WTC11 (cell line): ENCODE measurements at regions not wholly inside any gene's neighbourhood (a gene's known extent, or its start where the extent isn't known, plus 50 kb on each side); places are given as distances from the start of the nearest gene placed in this dataset.

Source experiments
- ELF4 ChIP-seq: sonication (generic); formaldehyde crosslinking; IDR thresholded peaks from 2 replicates; pipeline ENCODE4 v1.8.1; 2022; ENCODE audit warnings: low read depth, mild to moderate bottlenecking, moderate library complexity, missing genetic modification reagents
- FOXK1 ChIP-seq: sonication (generic); formaldehyde crosslinking; IDR thresholded peaks from 2 replicates; pipeline ENCODE4 v1.8.0; 2022; ENCODE audit warnings: mild to moderate bottlenecking, moderate library complexity, missing genetic modification reagents
- FOXP1 ChIP-seq: sonication (generic); formaldehyde crosslinking; IDR thresholded peaks from 2 replicates; pipeline ENCODE4 v1.8.0; 2022; ENCODE audit warnings: missing genetic modification reagents, mild to moderate bottlenecking, moderate library complexity, borderline replicate concordance
- NR2C2 ChIP-seq: sonication (generic); formaldehyde crosslinking; IDR thresholded peaks from 2 replicates; pipeline ENCODE4 v1.8.0; 2022; ENCODE audit warnings: mild to moderate bottlenecking, missing genetic modification reagents
- ZNF232 ChIP-seq: sonication (generic); formaldehyde crosslinking; IDR thresholded peaks from 2 replicates; pipeline ENCODE4 v1.8.0; 2022; ENCODE audit warnings: mild to moderate bottlenecking, missing genetic modification reagents
- ZNF317 ChIP-seq: sonication (generic); formaldehyde crosslinking; IDR thresholded peaks from 2 replicates; pipeline ENCODE4 v1.8.1; 2023; ENCODE audit warnings: low read depth, mild to moderate bottlenecking, moderate library complexity, missing genetic modification reagents, borderline replicate concordance
- TF ChIP-seq, protein P1 (sequence below): sonication (generic); formaldehyde crosslinking; conservative IDR thresholded peaks from 2 replicates; pipeline ENCODE4 v1.8.1; 2023; ENCODE audit warnings: mild to moderate bottlenecking, low read depth, missing genetic modification reagents, moderate library complexity
- TF ChIP-seq, protein P2 (sequence below): sonication (generic); formaldehyde crosslinking; IDR thresholded peaks from 2 replicates; pipeline ENCODE4 v1.8.0; 2023; ENCODE audit warnings: missing genetic modification reagents, mild to moderate bottlenecking, borderline replicate concordance
- TF ChIP-seq, protein P3 (sequence below): sonication (generic); formaldehyde crosslinking; IDR thresholded peaks from 2 replicates; pipeline ENCODE4 v1.8.1; 2023; ENCODE audit warnings: mild to moderate bottlenecking, missing genetic modification reagents, moderate library complexity
- TF ChIP-seq, protein P4 (sequence below): fragments of 200-600 bp; IDR thresholded peaks from 2 replicates; pipeline ENCODE4 v1.8.0; 2022; ENCODE audit warnings: antibody characterized with exemption

DNA sequence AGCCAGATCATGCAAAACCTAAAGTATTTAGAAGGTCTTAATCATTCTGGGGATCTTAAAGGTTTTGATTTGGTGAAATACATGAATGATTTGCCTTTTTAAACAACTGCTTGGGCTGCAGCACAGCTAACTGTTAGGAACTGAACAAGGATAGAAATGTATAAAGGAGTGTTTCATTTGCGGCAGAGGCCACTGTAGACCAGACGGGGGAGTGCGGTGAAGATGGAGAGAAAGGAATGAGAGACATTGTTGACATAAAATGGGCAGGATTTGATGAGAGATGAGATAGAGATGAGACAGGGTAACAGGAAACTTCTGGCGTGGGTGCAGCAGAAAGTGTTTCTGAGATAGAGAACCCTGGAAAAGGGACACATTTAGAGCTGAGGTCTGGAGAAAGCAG, 308.1 kb downstream of the TMX3 start:
- TF ChIP-seq, protein P1, sequence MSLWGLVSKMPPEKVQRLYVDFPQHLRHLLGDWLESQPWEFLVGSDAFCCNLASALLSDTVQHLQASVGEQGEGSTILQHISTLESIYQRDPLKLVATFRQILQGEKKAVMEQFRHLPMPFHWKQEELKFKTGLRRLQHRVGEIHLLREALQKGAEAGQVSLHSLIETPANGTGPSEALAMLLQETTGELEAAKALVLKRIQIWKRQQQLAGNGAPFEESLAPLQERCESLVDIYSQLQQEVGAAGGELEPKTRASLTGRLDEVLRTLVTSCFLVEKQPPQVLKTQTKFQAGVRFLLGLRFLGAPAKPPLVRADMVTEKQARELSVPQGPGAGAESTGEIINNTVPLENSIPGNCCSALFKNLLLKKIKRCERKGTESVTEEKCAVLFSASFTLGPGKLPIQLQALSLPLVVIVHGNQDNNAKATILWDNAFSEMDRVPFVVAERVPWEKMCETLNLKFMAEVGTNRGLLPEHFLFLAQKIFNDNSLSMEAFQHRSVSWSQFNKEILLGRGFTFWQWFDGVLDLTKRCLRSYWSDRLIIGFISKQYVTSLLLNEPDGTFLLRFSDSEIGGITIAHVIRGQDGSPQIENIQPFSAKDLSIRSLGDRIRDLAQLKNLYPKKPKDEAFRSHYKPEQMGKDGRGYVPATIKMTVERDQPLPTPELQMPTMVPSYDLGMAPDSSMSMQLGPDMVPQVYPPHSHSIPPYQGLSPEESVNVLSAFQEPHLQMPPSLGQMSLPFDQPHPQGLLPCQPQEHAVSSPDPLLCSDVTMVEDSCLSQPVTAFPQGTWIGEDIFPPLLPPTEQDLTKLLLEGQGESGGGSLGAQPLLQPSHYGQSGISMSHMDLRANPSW (CRISPR knock-in tag): no peak
- TF ChIP-seq FOXP1 (CRISPR knock-in tag) (no peak), NR2C2 (CRISPR knock-in tag) (no peak), FOXK1 (CRISPR knock-in tag) (no peak), ZNF317 (CRISPR knock-in tag) (no peak), ZNF232 (CRISPR knock-in tag) (no peak), ELF4 (CRISPR knock-in tag) (no peak)
- TF ChIP-seq, protein P2, sequence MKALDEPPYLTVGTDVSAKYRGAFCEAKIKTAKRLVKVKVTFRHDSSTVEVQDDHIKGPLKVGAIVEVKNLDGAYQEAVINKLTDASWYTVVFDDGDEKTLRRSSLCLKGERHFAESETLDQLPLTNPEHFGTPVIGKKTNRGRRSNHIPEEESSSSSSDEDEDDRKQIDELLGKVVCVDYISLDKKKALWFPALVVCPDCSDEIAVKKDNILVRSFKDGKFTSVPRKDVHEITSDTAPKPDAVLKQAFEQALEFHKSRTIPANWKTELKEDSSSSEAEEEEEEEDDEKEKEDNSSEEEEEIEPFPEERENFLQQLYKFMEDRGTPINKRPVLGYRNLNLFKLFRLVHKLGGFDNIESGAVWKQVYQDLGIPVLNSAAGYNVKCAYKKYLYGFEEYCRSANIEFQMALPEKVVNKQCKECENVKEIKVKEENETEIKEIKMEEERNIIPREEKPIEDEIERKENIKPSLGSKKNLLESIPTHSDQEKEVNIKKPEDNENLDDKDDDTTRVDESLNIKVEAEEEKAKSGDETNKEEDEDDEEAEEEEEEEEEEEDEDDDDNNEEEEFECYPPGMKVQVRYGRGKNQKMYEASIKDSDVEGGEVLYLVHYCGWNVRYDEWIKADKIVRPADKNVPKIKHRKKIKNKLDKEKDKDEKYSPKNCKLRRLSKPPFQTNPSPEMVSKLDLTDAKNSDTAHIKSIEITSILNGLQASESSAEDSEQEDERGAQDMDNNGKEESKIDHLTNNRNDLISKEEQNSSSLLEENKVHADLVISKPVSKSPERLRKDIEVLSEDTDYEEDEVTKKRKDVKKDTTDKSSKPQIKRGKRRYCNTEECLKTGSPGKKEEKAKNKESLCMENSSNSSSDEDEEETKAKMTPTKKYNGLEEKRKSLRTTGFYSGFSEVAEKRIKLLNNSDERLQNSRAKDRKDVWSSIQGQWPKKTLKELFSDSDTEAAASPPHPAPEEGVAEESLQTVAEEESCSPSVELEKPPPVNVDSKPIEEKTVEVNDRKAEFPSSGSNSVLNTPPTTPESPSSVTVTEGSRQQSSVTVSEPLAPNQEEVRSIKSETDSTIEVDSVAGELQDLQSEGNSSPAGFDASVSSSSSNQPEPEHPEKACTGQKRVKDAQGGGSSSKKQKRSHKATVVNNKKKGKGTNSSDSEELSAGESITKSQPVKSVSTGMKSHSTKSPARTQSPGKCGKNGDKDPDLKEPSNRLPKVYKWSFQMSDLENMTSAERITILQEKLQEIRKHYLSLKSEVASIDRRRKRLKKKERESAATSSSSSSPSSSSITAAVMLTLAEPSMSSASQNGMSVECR (CRISPR knock-in tag): no peak
- TF ChIP-seq, protein P3, sequence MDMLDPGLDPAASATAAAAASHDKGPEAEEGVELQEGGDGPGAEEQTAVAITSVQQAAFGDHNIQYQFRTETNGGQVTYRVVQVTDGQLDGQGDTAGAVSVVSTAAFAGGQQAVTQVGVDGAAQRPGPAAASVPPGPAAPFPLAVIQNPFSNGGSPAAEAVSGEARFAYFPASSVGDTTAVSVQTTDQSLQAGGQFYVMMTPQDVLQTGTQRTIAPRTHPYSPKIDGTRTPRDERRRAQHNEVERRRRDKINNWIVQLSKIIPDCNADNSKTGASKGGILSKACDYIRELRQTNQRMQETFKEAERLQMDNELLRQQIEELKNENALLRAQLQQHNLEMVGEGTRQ: no peak
- TF ChIP-seq, protein P4, sequence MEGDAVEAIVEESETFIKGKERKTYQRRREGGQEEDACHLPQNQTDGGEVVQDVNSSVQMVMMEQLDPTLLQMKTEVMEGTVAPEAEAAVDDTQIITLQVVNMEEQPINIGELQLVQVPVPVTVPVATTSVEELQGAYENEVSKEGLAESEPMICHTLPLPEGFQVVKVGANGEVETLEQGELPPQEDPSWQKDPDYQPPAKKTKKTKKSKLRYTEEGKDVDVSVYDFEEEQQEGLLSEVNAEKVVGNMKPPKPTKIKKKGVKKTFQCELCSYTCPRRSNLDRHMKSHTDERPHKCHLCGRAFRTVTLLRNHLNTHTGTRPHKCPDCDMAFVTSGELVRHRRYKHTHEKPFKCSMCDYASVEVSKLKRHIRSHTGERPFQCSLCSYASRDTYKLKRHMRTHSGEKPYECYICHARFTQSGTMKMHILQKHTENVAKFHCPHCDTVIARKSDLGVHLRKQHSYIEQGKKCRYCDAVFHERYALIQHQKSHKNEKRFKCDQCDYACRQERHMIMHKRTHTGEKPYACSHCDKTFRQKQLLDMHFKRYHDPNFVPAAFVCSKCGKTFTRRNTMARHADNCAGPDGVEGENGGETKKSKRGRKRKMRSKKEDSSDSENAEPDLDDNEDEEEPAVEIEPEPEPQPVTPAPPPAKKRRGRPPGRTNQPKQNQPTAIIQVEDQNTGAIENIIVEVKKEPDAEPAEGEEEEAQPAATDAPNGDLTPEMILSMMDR: no peak
